ENCODE measurements at regions not wholly inside any gene's neighbourhood (a gene's known extent, or its start where the extent isn't known, plus 50 kb on each side); places are given as distances from the start of the nearest gene placed in this dataset.

DNA sequence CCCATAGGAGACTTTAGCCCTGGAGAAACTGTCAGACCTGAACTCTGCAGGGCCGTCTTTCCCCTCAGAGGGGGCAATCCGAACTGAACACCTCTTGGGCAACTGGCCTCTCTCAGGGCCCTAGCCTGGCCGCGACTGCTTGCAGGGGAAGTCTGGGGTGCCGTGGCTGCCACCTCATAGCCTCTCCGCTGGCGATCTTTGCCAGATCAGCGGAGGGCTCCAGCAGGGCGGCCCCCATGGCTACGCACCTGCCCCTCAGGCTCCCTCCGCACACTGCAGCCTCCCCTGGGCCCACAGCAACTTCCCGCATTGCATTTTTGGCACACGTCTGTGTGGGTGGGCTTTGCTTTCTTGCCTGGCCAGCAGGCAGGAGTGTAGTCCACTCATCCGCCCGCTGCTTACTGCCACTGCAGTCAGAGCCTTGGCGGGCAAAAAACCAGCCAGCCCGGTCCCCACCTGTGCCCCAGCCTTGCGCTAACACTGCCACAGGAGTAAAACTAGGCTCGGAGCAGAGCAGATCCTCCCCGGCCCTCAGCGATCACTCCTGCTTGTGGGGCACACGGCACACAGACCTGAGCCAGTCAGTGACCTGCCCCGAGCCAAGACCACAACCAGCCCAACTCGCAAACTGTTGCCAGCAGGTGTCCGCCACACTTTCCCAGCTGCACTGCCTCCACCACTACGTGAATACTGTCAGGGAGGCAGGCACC is 266.8 kb upstream of the CBLB start:
- TF ChIP-seq, protein P1, sequence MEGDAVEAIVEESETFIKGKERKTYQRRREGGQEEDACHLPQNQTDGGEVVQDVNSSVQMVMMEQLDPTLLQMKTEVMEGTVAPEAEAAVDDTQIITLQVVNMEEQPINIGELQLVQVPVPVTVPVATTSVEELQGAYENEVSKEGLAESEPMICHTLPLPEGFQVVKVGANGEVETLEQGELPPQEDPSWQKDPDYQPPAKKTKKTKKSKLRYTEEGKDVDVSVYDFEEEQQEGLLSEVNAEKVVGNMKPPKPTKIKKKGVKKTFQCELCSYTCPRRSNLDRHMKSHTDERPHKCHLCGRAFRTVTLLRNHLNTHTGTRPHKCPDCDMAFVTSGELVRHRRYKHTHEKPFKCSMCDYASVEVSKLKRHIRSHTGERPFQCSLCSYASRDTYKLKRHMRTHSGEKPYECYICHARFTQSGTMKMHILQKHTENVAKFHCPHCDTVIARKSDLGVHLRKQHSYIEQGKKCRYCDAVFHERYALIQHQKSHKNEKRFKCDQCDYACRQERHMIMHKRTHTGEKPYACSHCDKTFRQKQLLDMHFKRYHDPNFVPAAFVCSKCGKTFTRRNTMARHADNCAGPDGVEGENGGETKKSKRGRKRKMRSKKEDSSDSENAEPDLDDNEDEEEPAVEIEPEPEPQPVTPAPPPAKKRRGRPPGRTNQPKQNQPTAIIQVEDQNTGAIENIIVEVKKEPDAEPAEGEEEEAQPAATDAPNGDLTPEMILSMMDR (conservative IDR thresholded peaks at IDR 0.05), result no peak
- TF ChIP-seq ZFX (IDR thresholded peaks at IDR 0.05), result no peak
